Upper lobe of left lung (tissue), 4 donors: ENCODE measurements at regions not wholly inside any gene's neighbourhood (a gene's known extent, or its start where the extent isn't known, plus 50 kb on each side); places are given as distances from the start of the nearest gene placed in this dataset.

Experiments used
- EP300 ChIP-seq, 4 donors: sonication (generic); formaldehyde crosslinking; IDR thresholded peaks; one replicate each; pipeline ENCODE4 v1.5.1; 2017; ENCODE audit warnings: antibody characterized with exemption in 4 of 4, control low read depth in 2 of 4
- POLR2A ChIP-seq, 4 donors: fragments of 450-650 bp; IDR thresholded peaks; one replicate each; pipeline ENCODE4 v1.5.1; 2016 to 2017; ENCODE audit warnings: antibody characterized with exemption in 4 of 4, mild to moderate bottlenecking in 2 of 4
- POLR2AphosphoS5 ChIP-seq, 2 donors: sonication (generic); formaldehyde crosslinking; IDR thresholded peaks; one replicate each; pipeline ENCODE4 v1.5.1; 2017; ENCODE audit warnings: antibody characterized with exemption in 2 of 2
- TF ChIP-seq, protein P1 (sequence below), 6 experiments: fragments of 450-650 bp in 4 of 6; fragments of 200-600 bp in 2 of 6; sonication (generic) in 2 of 6; IDR thresholded peaks; one replicate each; pipeline ENCODE4 v1.5.1; 2016 to 2019; ENCODE audit warnings: antibody characterized with exemption in 6 of 6

- no peak for TF ChIP-seq POLR2A (IDR thresholded peaks at IDR 0.05)
- TF ChIP-seq, protein P1, sequence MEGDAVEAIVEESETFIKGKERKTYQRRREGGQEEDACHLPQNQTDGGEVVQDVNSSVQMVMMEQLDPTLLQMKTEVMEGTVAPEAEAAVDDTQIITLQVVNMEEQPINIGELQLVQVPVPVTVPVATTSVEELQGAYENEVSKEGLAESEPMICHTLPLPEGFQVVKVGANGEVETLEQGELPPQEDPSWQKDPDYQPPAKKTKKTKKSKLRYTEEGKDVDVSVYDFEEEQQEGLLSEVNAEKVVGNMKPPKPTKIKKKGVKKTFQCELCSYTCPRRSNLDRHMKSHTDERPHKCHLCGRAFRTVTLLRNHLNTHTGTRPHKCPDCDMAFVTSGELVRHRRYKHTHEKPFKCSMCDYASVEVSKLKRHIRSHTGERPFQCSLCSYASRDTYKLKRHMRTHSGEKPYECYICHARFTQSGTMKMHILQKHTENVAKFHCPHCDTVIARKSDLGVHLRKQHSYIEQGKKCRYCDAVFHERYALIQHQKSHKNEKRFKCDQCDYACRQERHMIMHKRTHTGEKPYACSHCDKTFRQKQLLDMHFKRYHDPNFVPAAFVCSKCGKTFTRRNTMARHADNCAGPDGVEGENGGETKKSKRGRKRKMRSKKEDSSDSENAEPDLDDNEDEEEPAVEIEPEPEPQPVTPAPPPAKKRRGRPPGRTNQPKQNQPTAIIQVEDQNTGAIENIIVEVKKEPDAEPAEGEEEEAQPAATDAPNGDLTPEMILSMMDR (IDR thresholded peaks at IDR 0.05): no peak
- TF ChIP-seq EP300 (IDR thresholded peaks at IDR 0.05): no peak
- no peak for TF ChIP-seq POLR2AphosphoS5 (IDR thresholded peaks at IDR 0.05)
Measured at GRCh38 chrX:127276326-127276725, 456.8 kb downstream of the PRR32 start.
